Fibroblast of skin of right biceps (primary cell): ENCODE measurements at regions not wholly inside any gene's neighbourhood (a gene's known extent, or its start where the extent isn't known, plus 50 kb on each side); places are given as distances from the start of the nearest gene placed in this dataset.

Experiments
- DNase-seq: peaks from one replicate; pipeline ENCODE4 v3.0.0-alpha.2; 2013

DNA sequence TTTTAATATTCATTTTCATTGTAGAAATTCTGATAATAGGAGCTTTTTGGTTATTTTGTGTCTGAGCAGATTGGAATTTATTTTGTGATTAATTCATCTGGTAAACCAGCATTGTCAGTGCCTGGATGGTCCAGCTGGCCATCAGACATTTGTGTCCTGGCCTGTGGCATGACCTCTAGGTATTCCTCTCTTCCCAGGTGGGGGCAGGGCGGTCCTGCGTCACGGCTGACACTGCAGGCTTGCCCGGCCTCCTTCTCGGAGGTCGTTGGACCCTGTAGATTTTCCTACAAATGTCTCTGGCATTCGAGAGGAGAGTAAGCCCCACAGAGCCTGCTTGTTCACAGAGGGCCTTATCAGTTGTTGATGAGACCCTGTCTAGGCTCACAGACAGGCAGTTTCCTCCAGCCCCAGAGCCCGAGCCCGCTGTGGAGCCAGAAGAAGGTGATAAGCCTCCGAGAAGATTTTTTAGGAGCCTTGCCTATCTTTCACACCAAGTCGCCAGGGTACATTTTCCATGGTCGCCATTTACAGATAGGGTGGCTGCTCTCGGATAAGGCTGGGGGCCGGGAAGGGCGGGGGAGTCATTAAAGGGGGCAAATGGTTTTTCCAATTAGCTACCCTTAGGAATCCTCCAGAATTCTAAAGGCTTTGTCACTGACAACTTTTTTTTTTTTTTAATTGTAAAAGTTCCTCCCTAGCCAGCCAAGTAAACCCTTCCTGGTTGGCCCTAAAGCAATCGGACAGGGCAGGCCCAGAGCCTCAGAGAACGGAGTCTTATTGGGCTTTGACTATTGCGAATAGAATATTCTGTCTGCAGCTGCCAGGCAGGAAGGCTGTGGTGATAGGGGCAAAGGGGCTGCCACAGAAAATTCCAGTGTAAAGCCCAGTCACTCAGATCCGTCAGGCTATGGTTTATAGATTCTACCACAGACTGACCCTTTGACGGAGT is 78.1 kb upstream of the TBX20 start:
- DNase-seq: no peak

DNA sequence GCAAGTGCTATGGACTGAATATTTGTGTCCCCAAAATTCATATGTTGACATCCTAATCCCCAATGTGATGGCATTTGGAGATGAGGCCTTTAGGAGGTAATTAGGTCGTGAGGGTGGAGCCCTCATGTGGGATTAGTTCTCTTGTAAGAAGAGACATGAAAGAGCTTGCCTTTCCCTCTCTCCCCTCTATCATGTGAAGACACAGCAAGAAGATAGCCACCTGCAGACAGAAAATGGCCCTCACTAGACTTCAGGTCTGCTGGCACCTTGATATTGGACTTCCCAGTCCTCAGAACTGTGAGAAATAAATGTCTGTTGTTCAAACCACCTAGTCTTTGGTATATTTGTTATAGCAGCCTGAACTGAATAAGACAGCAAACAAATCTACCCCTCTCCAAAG is 75.1 kb upstream of the TBX20 start:
- DNase-seq: no peak

DNA sequence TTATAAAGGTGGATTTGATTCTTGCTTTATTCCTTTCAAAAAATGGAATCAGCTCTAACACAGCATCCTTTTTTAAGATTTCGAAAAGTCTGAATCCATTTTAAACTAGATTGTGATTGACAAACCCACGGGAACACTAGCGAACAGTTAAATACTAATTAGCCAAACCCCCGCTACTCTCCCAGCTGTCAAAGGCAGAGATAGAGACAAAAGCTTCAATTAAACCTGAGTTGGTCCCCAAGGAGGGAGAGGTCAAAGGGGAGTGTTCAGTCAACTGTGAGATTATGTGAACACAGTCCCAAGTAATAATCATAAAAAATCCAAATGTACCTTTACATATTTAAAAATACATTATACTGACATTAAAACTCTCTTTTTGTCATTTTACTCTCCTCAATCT is 65.7 kb upstream of the TBX20 start:
- no peak for DNase-seq

GRCh38 chr7:35316549-35316948 is 62.6 kb upstream of the TBX20 start:
- no peak for DNase-seq

DNA sequence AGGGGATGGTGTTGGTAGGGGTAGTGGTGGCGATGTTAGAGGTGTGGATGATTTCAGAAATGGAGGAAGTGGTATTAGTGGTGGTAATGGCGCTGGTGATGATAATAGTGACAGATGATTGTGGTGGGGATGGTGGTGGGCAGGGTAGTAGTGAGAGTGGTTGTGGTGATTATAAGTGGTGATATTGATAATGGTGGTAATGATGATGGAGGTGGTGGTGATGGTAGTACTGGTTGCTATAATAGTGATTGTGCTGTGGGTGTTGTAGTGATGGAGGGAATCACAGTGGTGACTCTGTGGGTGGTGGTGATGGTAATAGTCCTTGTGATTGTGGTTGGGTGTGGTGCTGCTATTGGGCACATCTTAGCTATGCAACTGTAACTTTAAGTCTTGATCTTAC is 61.6 kb upstream of the TBX20 start:
- no peak for DNase-seq

DNA sequence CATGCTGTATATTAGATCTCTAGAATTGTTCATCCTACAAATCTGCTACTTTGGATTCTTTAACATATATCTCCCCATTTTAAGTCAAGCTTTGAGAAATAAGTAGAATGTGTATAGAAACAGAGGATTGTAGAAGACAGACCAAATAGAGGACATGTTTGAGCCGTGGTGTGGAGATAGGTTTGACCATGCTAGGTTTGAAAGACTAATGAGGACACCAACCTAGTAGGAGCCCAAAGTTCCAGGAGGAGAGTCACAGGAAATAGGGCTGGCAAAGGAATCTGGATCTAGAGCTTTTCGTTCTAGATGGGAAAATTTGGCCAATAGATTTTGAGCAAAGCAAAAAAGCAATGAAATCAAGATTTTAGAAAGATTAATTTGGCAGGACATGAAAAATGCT is 60.5 kb upstream of the TBX20 start:
- no peak for DNase-seq

GRCh38 chr7:35313575-35313974 is 59.7 kb upstream of the TBX20 start:
- DNase-seq: no peak
